ENCODE measurements at regions not wholly inside any gene's neighbourhood (a gene's known extent, or its start where the extent isn't known, plus 50 kb on each side); places are given as distances from the start of the nearest gene placed in this dataset.
"Not testable (repeated sequence)": the region's sequence is repeated elsewhere in the genome, so short reads cannot be mapped to it uniquely, and the experiment has no call there.

- Mint-ChIP-seq H3K27ac (peak overlapping the region; percentile 1), H3K27me3 (ENCODE audit: low read depth) (peaks cover 15% of the 10 kb centered on the region), H3K9me3 (peaks cover 14% of the 10 kb centered on the region)
- DNase-seq (ENCODE audit: low spot score); H3K36me3 Mint-ChIP-seq (ENCODE audit: low read depth); H3K4me3 Mint-ChIP-seq (ENCODE audit: low read depth); intact Hi-C loops (cut with micrococcal nuclease); H3K4me1 Mint-ChIP-seq (ENCODE audit: low read depth): not testable (repeated sequence)
Measured at GRCh38 chr18:10179326-10179725, 265.5 kb downstream of the VAPA start.

GRCh38 chr18:10182009-10182624 lies 268.3 kb downstream of the VAPA start:
- Mint-ChIP-seq H3K27ac (no peak overlapping the region), H3K4me3 (ENCODE audit: low read depth) (no peak overlapping the region), H3K36me3 (ENCODE audit: low read depth) (no peaks in the 10 kb centered on the region), H3K4me1 (ENCODE audit: low read depth) (peaks cover 9% of the 10 kb centered on the region), H3K9me3 (peaks cover 14% of the 10 kb centered on the region), H3K27me3 (ENCODE audit: low read depth) (peaks cover 9% of the 10 kb centered on the region)
- no peak for DNase-seq (ENCODE audit: low spot score)
- intact Hi-C loops (cut with micrococcal nuclease), result no loop called here

- no peaks in the 10 kb centered on the region for H3K27me3 Mint-ChIP-seq (ENCODE audit: low read depth)
- H3K4me3 Mint-ChIP-seq (ENCODE audit: low read depth), result no peak overlapping the region
- H3K4me1 Mint-ChIP-seq (ENCODE audit: low read depth), result peaks cover 1% of the 10 kb centered on the region
- DNase-seq (ENCODE audit: low spot score), result no peak
- H3K27ac Mint-ChIP-seq, result no peak overlapping the region
- peaks cover 8% of the 10 kb centered on the region for H3K9me3 Mint-ChIP-seq
- intact Hi-C loops (cut with micrococcal nuclease), result no loop called here
- H3K36me3 Mint-ChIP-seq (ENCODE audit: low read depth), result no peaks in the 10 kb centered on the region
Measured at GRCh38 chr18:10184776-10185175, 269.7 kb upstream of the APCDD1 start.

- Mint-ChIP-seq H3K9me3 (no peaks in the 10 kb centered on the region), H3K27ac (no peak overlapping the region), H3K4me1 (ENCODE audit: low read depth) (peaks cover 1% of the 10 kb centered on the region), H3K36me3 (ENCODE audit: low read depth) (no peaks in the 10 kb centered on the region), H3K4me3 (ENCODE audit: low read depth) (no peak overlapping the region), H3K27me3 (ENCODE audit: low read depth) (no peaks in the 10 kb centered on the region)
- DNase-seq (ENCODE audit: low spot score), result no peak
- intact Hi-C loops (cut with micrococcal nuclease), result no loop called here
Measured at GRCh38 chr18:10188971-10189810, 265.2 kb upstream of the APCDD1 start.

- no peak for DNase-seq (ENCODE audit: low spot score)
- no peak overlapping the region for H3K27ac Mint-ChIP-seq
- no peaks in the 10 kb centered on the region for H3K4me1 Mint-ChIP-seq (ENCODE audit: low read depth)
- H3K4me3 Mint-ChIP-seq (ENCODE audit: low read depth), result no peak overlapping the region
- no peaks in the 10 kb centered on the region for H3K27me3 Mint-ChIP-seq (ENCODE audit: low read depth)
- no peaks in the 10 kb centered on the region for H3K36me3 Mint-ChIP-seq (ENCODE audit: low read depth)
- no peaks in the 10 kb centered on the region for H3K9me3 Mint-ChIP-seq
- intact Hi-C loops (cut with micrococcal nuclease), result no loop called here
Measured at GRCh38 chr18:10190564-10190963, 263.9 kb upstream of the APCDD1 start.

GRCh38 chr18:10193444-10193843 lies 261.0 kb upstream of the APCDD1 start:
- DNase-seq (ENCODE audit: low spot score), result no peak
- Mint-ChIP-seq H3K9me3 (no peaks in the 10 kb centered on the region), H3K27me3 (ENCODE audit: low read depth) (no peaks in the 10 kb centered on the region), H3K27ac (no peak overlapping the region), H3K4me3 (ENCODE audit: low read depth) (no peak overlapping the region), H3K4me1 (ENCODE audit: low read depth) (no peaks in the 10 kb centered on the region), H3K36me3 (ENCODE audit: low read depth) (no peaks in the 10 kb centered on the region)
- intact Hi-C loops (cut with micrococcal nuclease), result no loop called here

- H3K27ac Mint-ChIP-seq, result no peak overlapping the region
- no peaks in the 10 kb centered on the region for H3K9me3 Mint-ChIP-seq
- H3K4me3 Mint-ChIP-seq (ENCODE audit: low read depth), result no peak overlapping the region
- H3K4me1 Mint-ChIP-seq (ENCODE audit: low read depth), result no peaks in the 10 kb centered on the region
- intact Hi-C loops (cut with micrococcal nuclease), result no loop called here
- H3K36me3 Mint-ChIP-seq (ENCODE audit: low read depth), result no peaks in the 10 kb centered on the region
- DNase-seq (ENCODE audit: low spot score), result no peak
- no peaks in the 10 kb centered on the region for H3K27me3 Mint-ChIP-seq (ENCODE audit: low read depth)
Measured at GRCh38 chr18:10194592-10194991, 259.8 kb upstream of the APCDD1 start.

- Mint-ChIP-seq H3K27ac (no peak overlapping the region), H3K9me3 (no peaks in the 10 kb centered on the region), H3K27me3 (ENCODE audit: low read depth) (no peaks in the 10 kb centered on the region), H3K36me3 (ENCODE audit: low read depth) (no peaks in the 10 kb centered on the region), H3K4me3 (ENCODE audit: low read depth) (no peak overlapping the region), H3K4me1 (ENCODE audit: low read depth) (no peaks in the 10 kb centered on the region)
- DNase-seq (ENCODE audit: low spot score), result no peak
- intact Hi-C loops (cut with micrococcal nuclease), result no loop called here
Measured at GRCh38 chr18:10195529-10195928, 258.9 kb upstream of the APCDD1 start.

GRCh38 chr18:10197097-10197496 lies 257.3 kb upstream of the APCDD1 start:
- H3K9me3 Mint-ChIP-seq, result no peaks in the 10 kb centered on the region
- DNase-seq (ENCODE audit: low spot score), result no peak
- no peaks in the 10 kb centered on the region for H3K36me3 Mint-ChIP-seq (ENCODE audit: low read depth)
- no peaks in the 10 kb centered on the region for H3K27me3 Mint-ChIP-seq (ENCODE audit: low read depth)
- H3K27ac Mint-ChIP-seq, result no peak overlapping the region
- no peaks in the 10 kb centered on the region for H3K4me1 Mint-ChIP-seq (ENCODE audit: low read depth)
- intact Hi-C loops (cut with micrococcal nuclease), result no loop called here
- H3K4me3 Mint-ChIP-seq (ENCODE audit: low read depth), result no peak overlapping the region

GRCh38 chr18:10201226-10201625 lies 253.2 kb upstream of the APCDD1 start:
- Mint-ChIP-seq H3K27me3 (ENCODE audit: low read depth) (no peaks in the 10 kb centered on the region), H3K9me3 (no peaks in the 10 kb centered on the region), H3K36me3 (ENCODE audit: low read depth) (no peaks in the 10 kb centered on the region), H3K4me3 (ENCODE audit: low read depth) (no peak overlapping the region), H3K4me1 (ENCODE audit: low read depth) (no peaks in the 10 kb centered on the region), H3K27ac (no peak overlapping the region)
- intact Hi-C loops (cut with micrococcal nuclease), result no loop called here
- DNase-seq (ENCODE audit: low spot score), result no peak

- H3K9me3 Mint-ChIP-seq, result no peaks in the 10 kb centered on the region
- H3K4me1 Mint-ChIP-seq (ENCODE audit: low read depth), result no peaks in the 10 kb centered on the region
- no peak overlapping the region for H3K27ac Mint-ChIP-seq
- no peaks in the 10 kb centered on the region for H3K27me3 Mint-ChIP-seq (ENCODE audit: low read depth)
- DNase-seq (ENCODE audit: low spot score), result no peak
- H3K36me3 Mint-ChIP-seq (ENCODE audit: low read depth), result no peaks in the 10 kb centered on the region
- intact Hi-C loops (cut with micrococcal nuclease), result no loop called here
- H3K4me3 Mint-ChIP-seq (ENCODE audit: low read depth), result no peak overlapping the region
Measured at GRCh38 chr18:10201659-10202058, 252.8 kb upstream of the APCDD1 start.

- H3K36me3 Mint-ChIP-seq (ENCODE audit: low read depth), result no peaks in the 10 kb centered on the region
- no peak overlapping the region for H3K4me3 Mint-ChIP-seq (ENCODE audit: low read depth)
- H3K27me3 Mint-ChIP-seq (ENCODE audit: low read depth), result no peaks in the 10 kb centered on the region
- no peak for DNase-seq (ENCODE audit: low spot score)
- no peak overlapping the region for H3K27ac Mint-ChIP-seq
- intact Hi-C loops (cut with micrococcal nuclease), result no loop called here
- no peaks in the 10 kb centered on the region for H3K4me1 Mint-ChIP-seq (ENCODE audit: low read depth)
- H3K9me3 Mint-ChIP-seq, result no peaks in the 10 kb centered on the region
Measured at GRCh38 chr18:10202845-10203321, 251.6 kb upstream of the APCDD1 start.

GRCh38 chr18:10205151-10205550 lies 249.3 kb upstream of the APCDD1 start:
- DNase-seq (ENCODE audit: low spot score), result no peak
- H3K4me1 Mint-ChIP-seq (ENCODE audit: low read depth), result no peaks in the 10 kb centered on the region
- peaks cover 2% of the 10 kb centered on the region for H3K27me3 Mint-ChIP-seq (ENCODE audit: low read depth)
- no peaks in the 10 kb centered on the region for H3K9me3 Mint-ChIP-seq
- no peaks in the 10 kb centered on the region for H3K36me3 Mint-ChIP-seq (ENCODE audit: low read depth)
- no peak overlapping the region for H3K27ac Mint-ChIP-seq
- intact Hi-C loops (cut with micrococcal nuclease), result no loop called here
- no peak overlapping the region for H3K4me3 Mint-ChIP-seq (ENCODE audit: low read depth)
